ENCODE measurements at regions not wholly inside any gene's neighbourhood (a gene's known extent, or its start where the extent isn't known, plus 50 kb on each side); places are given as distances from the start of the nearest gene placed in this dataset.
A peak's percentile ranks its signal among the peaks of the same experiment; 100 is the strongest.
"Not testable (repeated sequence)": the region's sequence is repeated elsewhere in the genome, so short reads cannot be mapped to it uniquely, and the experiment has no call there.

- TF ChIP-seq ZNF263 (CRISPR knock-in tag; IDR thresholded peaks at IDR 0.05) (peak; percentile 94), GATAD2A (CRISPR knock-in tag; IDR thresholded peaks at IDR 0.05) (peak; percentile 37; the same call in 1 of the 2 replicates), DZIP1 (CRISPR knock-in tag; IDR thresholded peaks at IDR 0.05) (peak; percentile 57; the same call in 1 of the 2 replicates), FOXP1 (CRISPR knock-in tag; IDR thresholded peaks at IDR 0.05) (0 out of 2 replicates have a peak, but pooled peaks have one; percentile 23), LBX2 (CRISPR knock-in tag; IDR thresholded peaks at IDR 0.05; ENCODE audit: borderline replicate concordance) (0 out of 2 replicates have a peak, but pooled peaks have one; percentile 65), ETV5 (CRISPR knock-in tag; IDR thresholded peaks at IDR 0.05; ENCODE audit: borderline replicate concordance) (peak; percentile 14; the same call in 1 of the 2 replicates), HOXA9 (CRISPR knock-in tag; IDR thresholded peaks at IDR 0.05; ENCODE audit: borderline replicate concordance) (peak; percentile 74; the same call in 1 of the 2 replicates), SP1 (CRISPR knock-in tag; IDR thresholded peaks at IDR 0.05) (peak; percentile 70), BCL3 (CRISPR knock-in tag; IDR thresholded peaks at IDR 0.05) (0 out of 2 replicates have a peak, but pooled peaks have one; percentile 38), ZNF276 (CRISPR knock-in tag; IDR thresholded peaks at IDR 0.05; ENCODE audit: low read depth) (peak; percentile 23; the same call in 1 of the 2 replicates), FOXA1 (CRISPR knock-in tag; IDR thresholded peaks at IDR 0.05) (0 out of 2 replicates have a peak, but pooled peaks have one; percentile 11), HNRNPK (IDR thresholded peaks at IDR 0.05; ENCODE audit: low read depth, low read length, poor library complexity, severe bottlenecking) (peak; percentile 80), POLR2A (IDR thresholded peaks at IDR 0.05; ENCODE audit: insufficient read depth in 1 of 2, low read depth in 2 of 2, low read length in 2 of 2) (peak; percentile 85 to 88), TEAD3 (CRISPR knock-in tag; optimal IDR thresholded peaks at IDR 0.05; ENCODE audit: borderline replicate concordance) (peak; percentile 42), SPEN (CRISPR knock-in tag; IDR thresholded peaks at IDR 0.05; ENCODE audit: low read depth) (peak; percentile 58; the same call in 1 of the 2 replicates), SALL1 (CRISPR knock-in tag; IDR thresholded peaks at IDR 0.05) (peak; percentile 81), ZNF317 (CRISPR knock-in tag; IDR thresholded peaks at IDR 0.05) (0 out of 2 replicates have a peak, but pooled peaks have one; percentile 38), KLF15 (CRISPR knock-in tag; IDR thresholded peaks at IDR 0.05; ENCODE audit: borderline replicate concordance) (0 out of 2 replicates have a peak, but pooled peaks have one; percentile 29), PRMT3 (CRISPR knock-in tag; IDR thresholded peaks at IDR 0.05; ENCODE audit: borderline replicate concordance, low read depth) (0 out of 2 replicates have a peak, but pooled peaks have one; percentile 73), KMT2B (CRISPR knock-in tag; IDR thresholded peaks at IDR 0.05) (peak; percentile 73; the same call in 1 of the 2 replicates), ZNF776 (CRISPR knock-in tag; IDR thresholded peaks at IDR 0.05) (peak; percentile 73; the same call in 1 of the 2 replicates), TSC22D2 (CRISPR knock-in tag; IDR thresholded peaks at IDR 0.05; ENCODE audit: borderline replicate concordance) (peak; percentile 37; the same call in 1 of the 2 replicates)
- not testable (repeated sequence) for TF ChIP-seq FOXP1, SP1, FOXA1 (IDR thresholded peaks at IDR 0.05)
Measured at GRCh38 chr16:29594926-29595838, 67.9 kb upstream of the SPN start (continued).

Data from HepG2 (cell line).